Left kidney (tissue), 1 donor: ENCODE measurements at regions not wholly inside any gene's neighbourhood (a gene's known extent, or its start where the extent isn't known, plus 50 kb on each side); places are given as distances from the start of the nearest gene placed in this dataset.

Experiments used
- DNase-seq: peaks from one replicate; pipeline ENCODE4 v3.0.0-alpha.2; 2013

DNA sequence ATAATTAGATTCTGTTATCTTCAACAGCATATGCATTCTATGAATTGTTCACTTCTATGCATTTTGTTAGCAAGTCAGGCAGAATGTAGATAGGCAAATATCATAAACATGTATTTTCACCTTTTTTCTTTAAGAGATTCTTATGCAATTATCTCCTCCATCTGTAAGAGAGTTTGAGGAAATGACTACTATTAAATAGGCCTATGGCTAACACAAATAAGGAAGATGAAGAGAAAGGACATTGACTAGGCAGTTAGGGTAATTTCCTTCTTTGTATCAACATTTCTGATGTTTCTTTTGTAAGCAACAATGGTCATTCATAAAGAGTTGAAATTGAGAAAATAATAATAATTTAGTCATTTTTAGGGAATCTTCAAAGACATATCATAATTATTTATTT lies 145.2 kb upstream of the CDH12 start:
- DNase-seq, result no peak

DNA sequence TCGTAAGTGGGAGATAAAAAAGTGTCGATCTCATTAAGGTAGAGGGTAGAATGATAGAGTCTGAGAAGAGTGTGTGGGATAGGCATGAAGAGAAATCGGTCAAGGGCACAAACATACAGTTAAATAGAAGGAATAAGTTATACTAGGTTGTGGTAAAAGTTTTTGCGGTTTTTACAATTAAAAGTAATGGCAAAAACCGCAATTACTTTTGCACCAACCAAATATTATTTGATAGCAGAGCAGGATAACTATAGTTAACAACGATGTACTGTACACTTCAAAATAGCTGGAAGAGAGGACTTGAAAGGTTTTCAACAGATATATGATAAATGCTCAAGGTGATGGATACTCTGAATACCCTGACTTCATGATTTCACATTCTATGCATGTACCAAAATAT lies 135.8 kb upstream of the CDH12 start:
- no peak for DNase-seq

DNA sequence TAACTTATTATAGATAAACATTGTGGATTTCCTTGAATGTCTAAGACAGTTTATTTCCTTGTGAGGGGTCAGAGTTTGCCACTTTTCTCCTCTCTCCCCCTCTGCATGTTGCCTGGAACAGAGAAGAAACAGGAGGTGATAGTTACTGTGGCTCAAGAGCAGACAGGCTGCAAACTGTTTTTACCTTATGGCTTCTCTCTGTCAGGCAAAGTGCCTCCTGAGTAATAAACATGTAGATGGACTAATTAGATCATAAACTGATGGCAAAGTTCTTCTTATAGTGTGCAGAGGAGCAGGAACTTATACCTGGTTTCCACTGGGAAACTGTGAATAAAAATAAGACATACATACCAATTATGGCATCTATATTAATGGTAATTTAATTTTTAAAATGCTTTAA lies 133.1 kb upstream of the CDH12 start:
- DNase-seq, result no peak

DNA sequence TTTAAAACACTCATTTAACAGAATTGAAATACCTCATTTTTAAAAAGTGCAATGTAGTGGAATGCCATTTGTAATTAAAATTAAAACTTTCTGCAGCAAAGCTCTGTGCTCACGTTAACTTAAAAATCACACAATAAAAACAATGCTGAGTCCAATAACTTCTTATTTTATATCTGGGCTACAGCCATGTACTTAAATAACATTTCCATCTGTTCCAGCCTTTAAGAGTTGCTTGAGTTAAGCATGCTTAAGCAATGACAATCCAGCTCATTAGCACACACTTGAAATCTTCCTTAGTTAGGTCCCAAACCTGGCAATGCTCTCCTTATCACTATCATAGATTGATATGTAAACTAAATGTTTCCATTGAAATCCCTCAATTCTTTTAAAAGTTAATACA lies 132.3 kb upstream of the CDH12 start:
- DNase-seq, result no peak

DNA sequence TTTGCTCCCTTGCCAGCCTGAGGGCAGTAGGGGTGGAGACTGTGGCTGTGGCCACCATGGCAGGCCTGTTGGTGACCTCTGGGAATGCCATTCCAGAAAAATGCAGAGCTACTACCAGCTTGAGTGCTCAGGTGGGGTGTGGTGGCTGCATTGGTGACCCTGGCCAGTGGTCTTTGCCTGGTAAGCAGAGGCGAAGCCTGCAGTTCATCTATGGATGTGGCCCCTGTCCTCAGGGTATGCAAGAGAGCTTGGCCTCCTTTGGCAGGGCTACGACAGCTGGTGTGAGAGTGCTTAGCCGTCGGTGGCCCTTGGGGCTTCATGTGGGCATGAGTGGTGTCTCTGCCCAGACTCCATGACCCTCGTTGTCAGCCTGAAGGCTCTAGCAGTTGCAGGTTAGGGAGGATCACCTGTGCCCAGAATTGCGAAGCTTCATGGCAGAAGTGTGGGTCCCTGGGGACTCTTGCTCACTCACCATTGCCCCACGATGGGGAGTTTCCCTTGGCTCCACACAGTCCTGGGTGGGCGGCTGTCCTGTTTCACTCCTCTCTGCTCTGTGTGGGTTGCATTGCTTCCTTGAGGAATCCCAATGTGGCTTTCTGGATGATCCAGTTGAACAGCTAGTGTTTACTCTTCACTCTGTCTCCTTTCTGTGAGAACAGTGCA lies 117.9 kb upstream of the CDH12 start:
- no peak for DNase-seq

DNA sequence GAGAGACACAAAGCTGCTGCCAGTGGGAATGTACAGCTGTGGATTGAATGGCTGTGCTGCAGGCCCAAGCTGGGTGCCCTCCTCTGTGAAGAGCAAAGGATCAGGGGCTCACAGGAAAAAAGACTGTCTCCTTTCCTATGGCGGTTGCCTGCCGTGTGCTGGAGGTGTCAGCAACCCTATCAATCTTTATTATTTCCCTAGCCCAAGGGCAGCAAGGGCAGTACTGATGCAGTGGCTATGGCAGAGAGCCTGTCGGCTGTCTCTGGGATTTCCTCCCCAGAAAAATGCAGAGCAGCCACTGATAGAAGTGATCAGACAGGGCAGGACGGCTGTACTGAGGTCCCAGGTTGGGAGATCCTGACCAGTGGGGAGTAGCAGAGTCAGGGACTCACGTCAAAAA lies 117.3 kb upstream of the CDH12 start:
- no peak for DNase-seq

DNA sequence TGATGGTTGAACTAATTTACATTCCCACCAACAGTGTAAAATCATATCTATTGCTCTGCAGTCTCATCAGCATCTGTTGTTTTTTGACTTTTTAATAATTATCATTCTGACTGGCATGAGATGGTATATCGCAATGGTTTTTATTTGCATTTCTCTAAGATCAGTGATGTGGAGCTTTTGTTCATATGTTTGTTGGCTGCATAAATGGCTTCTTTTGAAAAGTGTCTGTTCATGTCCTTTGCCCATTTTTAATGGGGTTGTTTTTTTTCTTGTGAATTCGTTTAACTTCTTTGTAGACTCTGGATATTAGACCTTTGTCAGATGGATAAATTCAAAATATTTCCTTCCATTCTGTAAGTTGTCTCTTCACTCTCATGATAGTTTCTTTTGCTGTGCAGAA lies 115.2 kb upstream of the CDH12 start:
- no peak for DNase-seq

DNA sequence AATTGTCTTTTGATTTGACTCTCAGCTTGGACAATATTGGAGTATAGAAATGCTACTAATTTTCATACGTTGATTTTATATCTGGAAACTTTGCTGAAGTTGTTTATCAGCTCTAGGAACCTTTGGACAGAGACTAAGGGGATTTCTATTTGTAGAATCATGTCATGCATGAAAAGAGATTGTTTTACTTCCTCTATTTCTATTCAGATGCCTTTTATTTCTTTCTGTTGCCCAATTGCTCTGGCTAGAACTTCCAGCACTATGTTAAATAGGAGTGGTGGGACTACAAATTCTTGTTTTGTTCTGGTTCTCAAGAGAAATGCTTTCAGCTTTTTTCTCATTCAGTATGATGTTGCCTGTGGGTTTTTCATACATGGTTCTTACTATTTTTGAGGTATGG lies 112.8 kb upstream of the CDH12 start:
- no peak for DNase-seq

DNA sequence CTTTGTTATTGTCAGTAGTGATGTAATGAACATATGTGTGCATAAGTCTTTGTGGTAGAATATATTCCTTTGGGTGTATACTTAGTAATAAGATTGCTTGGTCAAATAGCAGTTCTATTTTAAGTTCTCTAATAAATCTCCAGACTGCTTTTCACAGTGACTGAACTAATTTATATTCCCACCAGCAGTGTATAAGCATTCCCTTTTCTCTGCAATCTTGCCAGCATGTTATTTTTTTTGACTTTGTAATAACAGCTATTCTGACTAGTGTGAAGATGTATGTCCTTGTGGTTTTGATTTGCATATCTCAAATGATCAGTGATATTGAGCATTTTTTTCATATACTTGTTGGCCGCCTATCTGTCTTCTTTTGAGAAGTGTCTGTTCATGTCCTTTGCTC lies 111.5 kb upstream of the CDH12 start:
- DNase-seq, result no peak

DNA sequence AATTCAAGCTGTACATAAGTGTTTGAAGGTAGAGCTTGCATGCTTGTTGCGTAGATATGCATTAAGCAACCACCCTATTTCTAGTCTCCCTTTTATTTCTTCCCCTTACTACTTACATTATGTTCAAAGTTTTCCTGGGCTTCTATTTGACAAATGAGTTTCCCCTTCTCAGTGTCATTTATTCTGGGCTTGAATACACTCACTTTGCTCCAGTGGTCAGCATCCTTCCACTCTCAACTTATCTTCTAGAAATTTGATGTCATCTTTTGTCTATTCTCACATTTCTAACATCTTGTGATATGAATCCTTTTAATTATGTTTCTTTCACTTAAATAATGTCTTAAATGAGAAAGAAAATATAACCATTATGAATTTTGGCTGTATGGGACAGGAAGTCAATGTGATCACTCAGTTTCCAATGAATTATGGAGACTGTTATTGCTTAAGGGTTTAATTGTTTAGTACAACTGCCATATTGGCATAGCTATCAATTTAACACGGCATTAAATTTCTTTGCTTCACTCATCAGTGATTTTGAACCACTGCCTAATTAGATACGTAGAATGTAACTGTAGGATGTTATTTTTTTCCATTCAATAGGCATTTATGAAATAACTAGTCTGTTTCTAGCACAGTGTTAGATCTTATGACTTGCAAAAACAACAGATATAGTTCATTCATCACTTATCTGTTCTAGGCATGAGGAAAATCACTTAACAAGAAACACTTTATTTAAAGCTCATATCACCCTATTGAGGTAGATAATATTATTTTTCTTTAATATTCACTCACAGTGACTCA lies 105.5 kb upstream of the CDH12 start:
- no peak for DNase-seq

DNA sequence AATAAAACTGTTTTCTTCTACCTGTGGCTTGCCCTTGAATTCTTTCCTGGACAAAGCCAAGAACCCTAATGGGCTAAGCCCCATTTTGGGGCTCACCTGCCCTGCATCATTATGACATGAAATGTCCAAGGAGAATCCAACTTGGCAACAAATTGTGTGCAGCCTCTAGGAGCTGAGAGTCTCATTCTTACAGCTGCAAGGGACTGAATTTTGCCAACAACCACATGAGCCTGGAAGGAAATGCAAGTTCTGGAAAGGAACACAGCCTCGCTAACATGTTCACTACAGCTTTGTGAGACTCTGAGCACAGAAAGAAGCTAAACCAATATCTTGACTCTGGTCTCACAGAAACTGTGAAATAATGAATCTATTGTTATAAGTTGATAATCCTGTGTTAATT lies 94.8 kb upstream of the CDH12 start:
- no peak for DNase-seq

DNA sequence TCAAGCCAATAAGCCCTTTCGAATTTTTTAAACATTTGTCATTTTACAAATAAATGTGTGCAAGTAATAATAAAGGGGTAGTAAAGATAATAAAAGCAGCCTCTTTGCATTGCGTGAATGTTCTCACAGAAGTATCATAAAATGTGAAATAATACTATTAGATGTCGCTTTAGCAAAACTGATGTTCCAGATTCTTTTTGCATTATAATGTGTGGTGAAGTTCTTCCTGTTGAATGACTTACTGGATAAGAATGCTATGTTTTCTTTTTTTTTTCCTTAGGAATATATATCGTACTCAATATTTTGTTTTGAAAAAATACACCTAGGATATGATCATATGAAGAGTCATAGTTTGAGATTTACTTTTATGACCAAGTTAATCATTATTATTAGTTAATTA lies 85.2 kb upstream of the CDH12 start:
- DNase-seq, result no peak

DNA sequence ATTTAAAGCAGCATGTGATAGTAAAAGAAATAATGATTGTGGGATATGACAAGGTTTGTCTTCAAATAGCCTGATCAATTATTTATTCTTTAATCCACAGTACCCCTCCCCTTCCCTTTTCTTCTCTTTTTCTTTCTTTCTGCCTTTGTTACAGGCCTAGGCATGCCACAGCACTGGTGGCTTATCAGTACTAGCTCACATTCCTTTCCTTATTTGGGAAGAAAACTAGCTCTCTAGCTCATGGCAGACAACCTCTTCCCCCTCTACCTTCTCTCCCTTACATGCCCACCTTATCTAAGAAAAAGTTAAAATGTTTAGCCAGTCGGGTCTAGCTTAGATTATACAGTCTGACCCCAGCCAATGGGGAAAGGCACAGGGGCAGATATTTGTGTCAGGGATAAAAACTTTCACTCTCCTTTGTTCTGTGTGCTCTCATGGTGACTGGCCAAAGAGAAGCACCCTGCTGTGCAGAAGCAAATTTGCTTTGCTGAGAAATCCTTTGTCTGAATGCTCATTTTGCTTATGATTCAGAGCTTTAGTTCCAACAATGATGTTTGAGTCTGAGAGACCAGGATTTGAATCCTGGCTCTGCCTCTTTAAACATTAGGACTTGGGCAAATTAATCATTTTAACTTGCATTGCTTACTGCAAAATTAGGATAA lies 75.8 kb upstream of the CDH12 start:
- DNase-seq, result no peak

DNA sequence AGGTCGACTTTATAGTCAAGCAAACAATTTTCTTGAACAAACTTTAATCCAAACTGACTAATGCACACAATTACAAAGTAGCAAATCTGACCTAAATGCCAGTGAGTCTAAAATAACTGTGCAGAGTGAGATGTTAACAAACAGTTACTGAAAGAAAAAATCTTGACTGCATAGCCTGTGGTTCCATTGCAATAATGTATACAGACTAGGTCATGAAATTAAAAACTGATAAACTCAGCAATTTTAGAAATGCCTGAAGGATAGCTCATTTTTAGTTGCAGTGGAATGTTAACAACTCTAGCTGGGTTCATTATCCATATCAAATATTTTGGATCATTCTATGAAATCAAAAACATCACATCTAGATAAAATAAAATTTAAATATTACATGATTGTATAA lies 73.4 kb upstream of the CDH12 start:
- DNase-seq, result no peak

DNA sequence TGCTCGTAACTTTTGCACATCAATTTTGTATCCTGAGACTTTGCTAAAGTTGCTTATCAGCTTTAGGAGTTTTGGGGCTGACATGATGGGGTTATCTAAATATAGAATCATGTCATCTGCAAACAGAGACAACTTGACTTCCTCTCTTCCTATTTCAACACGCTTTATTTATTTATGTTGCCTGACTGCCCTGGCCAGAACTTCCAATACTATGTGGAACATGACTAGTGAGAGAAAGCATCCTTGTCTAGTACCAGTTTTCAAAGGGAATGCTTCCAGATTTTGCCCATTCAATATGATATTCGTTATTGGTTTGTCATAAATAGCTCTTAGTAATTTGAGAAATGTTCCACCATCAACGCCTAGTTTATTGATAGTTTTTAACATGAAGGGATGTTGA lies 65.4 kb upstream of the CDH12 start:
- no peak for DNase-seq

DNA sequence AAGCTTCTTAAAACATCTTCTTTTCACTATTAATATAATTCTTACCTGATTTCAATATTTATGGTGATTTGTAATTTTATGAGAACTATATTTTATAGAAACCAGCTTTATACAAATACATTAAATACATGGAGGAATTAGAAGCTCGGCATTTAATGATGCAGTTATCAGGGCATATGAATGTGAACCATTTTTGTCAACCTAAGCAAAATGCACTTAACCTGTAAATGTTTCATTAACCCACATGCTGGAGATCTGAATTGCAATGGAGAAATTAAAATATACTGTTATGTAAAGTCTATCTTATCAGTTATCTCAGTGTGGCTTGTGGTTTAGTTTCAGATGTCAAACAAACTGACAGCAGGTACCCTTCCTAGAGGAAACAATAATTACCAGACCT lies 63.2 kb upstream of the CDH12 start:
- no peak for DNase-seq

DNA sequence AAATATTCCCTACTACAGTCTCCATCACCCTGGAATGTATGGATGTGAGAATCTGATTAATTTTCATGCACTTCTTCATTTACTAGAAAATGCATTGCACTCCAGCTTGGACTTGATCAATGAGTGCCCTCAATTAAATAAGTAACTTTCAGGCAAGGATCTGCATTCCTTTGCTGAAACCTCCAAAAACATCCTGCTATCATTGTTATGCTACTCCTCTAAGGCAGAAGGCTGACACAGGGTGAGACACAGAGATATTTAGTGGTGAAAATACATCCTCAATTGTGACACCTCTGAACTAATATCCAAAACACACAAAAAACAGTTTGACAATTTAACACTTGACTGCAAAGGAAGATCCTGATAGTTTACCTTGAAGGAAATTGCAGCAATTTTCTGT lies 57.9 kb upstream of the CDH12 start:
- DNase-seq, result no peak

DNA sequence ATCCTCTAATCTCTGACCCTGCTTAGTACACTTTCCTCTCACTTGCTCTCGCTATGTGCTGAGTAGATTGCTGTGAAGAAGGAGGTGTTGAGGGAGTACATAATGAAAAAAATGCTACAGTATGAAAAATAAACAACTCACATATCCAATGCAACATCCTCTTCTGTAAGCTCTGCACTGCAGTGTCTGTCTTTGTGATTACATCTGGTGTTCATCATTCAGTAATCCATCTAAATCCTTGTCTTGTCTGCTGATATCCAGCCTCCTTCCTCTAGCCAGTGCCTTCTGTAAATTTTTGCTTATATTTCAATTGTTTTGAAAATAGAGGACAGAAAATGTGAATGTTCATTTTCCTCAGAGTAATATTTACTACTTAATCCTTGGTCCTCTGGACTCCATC lies 57.4 kb upstream of the CDH12 start:
- no peak for DNase-seq

DNA sequence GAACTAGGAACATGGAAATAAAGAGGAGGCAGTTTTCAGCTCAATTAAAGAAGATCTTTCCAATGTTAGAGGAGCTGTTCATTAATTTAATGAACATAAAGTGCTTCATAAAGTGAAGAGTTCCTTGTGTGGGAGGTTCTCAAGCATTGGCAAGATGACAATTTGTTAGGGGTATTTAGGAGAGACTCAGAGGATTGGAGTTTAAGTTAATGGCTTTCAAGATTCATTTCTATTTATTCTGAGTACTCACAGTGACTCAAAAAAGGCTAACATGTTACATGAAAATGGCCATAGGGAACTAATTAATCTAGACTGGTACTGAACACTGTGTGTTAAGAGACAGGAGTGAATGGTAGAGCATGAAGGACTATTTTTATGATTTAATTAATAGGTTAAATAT lies 55.4 kb upstream of the CDH12 start:
- no peak for DNase-seq

DNA sequence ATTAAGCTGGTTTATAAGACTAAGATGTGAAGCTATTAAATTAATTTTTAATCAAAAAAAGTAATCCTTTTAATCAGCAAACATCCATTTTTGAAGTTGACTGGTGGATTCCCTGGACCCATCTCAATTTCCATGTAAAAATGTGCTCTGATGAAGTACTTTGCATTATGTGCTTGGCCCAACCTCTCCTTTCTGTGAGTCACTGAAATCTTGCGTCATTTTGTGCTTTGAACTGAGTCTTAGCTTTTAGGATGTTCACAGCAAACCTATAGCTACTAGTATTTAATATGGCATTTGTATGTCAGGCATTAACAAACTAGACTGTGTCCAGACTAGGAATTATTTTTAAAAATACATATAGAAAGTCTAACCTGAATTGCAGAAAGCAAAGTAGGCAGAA lies 55.0 kb upstream of the CDH12 start:
- DNase-seq, result no peak
